Skeletal muscle tissue (tissue), 3 donors: ENCODE measurements at regions not wholly inside any gene's neighbourhood (a gene's known extent, or its start where the extent isn't known, plus 50 kb on each side); places are given as distances from the start of the nearest gene placed in this dataset.

Experiments
- H3K27ac ChIP-seq: one replicate; pipeline ENCODE4 v1.7.0; 2013; ENCODE audit warnings: mild to moderate bottlenecking, low read depth, low read length, inconsistent platforms
- H3K27me3 ChIP-seq, 3 donors: one replicate each; pipeline ENCODE4 v1.7.0; 2013; ENCODE audit warnings: low read length in 3 of 3; ENCODE audit not compliant: control insufficient read depth in 3 of 3, insufficient read depth in 3 of 3
- H3K36me3 ChIP-seq, 3 donors: one replicate each; pipeline ENCODE4 v1.7.0; 2013; ENCODE audit warnings: low read length in 3 of 3; ENCODE audit not compliant: control insufficient read depth in 3 of 3, insufficient read depth in 3 of 3
- H3K4me1 ChIP-seq, 3 donors: one replicate each; pipeline ENCODE4 v1.7.0; 2013; ENCODE audit warnings: low read length in 3 of 3, mild to moderate bottlenecking in 3 of 3; ENCODE audit not compliant: control insufficient read depth in 3 of 3, insufficient read depth in 3 of 3
- H3K4me3 ChIP-seq, 3 donors: one replicate each; pipeline ENCODE4 v1.7.0; 2013; ENCODE audit warnings: low read length in 3 of 3
- H3K9ac ChIP-seq, 3 donors: one replicate each; pipeline ENCODE4 v1.7.0; 2013; ENCODE audit warnings: low read length in 3 of 3, mild to moderate bottlenecking in 3 of 3, moderate library complexity in 2 of 3, low read depth in 1 of 3
- H3K9me3 ChIP-seq, 3 donors: one replicate each; pipeline ENCODE4 v1.7.0; 2013; ENCODE audit warnings: low read length in 3 of 3; ENCODE audit not compliant: control insufficient read depth in 3 of 3
- donor health status: Osteomylitis.

DNA sequence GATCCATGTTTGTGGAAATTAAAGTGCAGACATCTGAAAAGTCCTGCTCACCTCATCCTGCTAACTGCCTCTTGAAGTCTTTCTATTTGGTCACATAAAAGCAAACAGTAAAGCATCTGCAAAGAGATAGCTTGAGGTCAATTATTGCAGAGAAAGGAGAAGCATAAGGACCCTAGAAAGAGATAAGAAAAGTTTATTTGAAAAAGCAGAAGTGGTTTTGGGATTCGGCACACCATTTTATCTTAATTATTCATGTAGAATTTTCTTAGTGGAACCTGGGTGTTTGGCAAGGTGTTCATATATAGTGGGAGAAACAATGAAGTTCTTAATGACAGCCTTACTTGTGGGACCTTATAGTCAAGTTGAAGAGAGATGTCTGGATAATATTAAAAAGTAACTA is 280.8 kb downstream of the CENPW start:
- no peaks in the 10 kb centered on the region for H3K27me3 ChIP-seq
- no peak overlapping the region for H3K4me3 ChIP-seq
- no peaks in the 10 kb centered on the region for H3K36me3 ChIP-seq
- no peak overlapping the region for H3K9ac ChIP-seq
- H3K27ac ChIP-seq = no peak overlapping the region
- H3K9me3 ChIP-seq = no peaks in the 10 kb centered on the region
- no peaks in the 10 kb centered on the region for H3K4me1 ChIP-seq

DNA sequence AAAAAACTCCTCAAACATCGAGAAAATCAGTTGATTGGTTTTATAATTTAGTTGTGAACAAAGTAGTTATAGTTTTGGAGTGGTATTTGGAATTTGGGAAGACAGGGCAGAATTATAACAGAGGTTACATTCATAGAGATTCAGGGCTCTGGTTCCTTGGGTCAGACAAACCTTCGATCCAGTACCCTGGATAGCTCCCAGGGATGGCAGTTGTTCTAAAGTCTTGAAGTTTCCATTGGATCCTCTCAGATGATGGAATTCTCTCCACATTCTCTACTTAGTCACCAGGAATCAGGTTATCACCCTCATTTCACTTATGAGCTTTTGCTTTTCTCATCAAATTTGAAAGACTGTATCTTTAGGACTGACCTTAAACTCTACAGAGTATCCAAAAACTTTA is 285.1 kb downstream of the CENPW start:
- no peaks in the 10 kb centered on the region for H3K36me3 ChIP-seq
- no peak overlapping the region for H3K9ac ChIP-seq
- no peaks in the 10 kb centered on the region for H3K9me3 ChIP-seq
- H3K27ac ChIP-seq = no peak overlapping the region
- H3K27me3 ChIP-seq = no peaks in the 10 kb centered on the region
- H3K4me1 ChIP-seq = no peaks in the 10 kb centered on the region
- H3K4me3 ChIP-seq = no peak overlapping the region

DNA sequence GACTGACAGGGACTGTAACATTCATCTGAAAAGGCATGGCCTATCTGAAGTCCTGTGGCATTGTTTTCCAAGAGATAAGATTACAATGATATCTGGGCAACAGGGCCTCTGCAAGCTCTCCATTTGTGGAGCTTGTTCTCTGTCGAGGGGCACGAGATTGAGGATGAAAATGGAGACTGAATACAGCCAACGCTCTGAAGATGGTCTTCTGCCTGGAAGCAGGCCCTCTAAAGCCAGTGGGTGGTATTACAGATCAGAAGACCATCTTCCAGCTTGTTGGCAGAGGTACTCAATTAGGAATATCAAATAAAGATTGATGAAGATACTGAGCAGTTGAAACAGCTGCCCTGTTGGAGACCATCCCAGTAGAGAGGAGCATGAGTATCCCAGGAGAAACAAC is 288.2 kb downstream of the CENPW start:
- Histone ChIP-seq H3K27me3 (no peaks in the 10 kb centered on the region), H3K27ac (no peak overlapping the region), H3K9me3 (no peaks in the 10 kb centered on the region), H3K4me1 (no peaks in the 10 kb centered on the region), H3K36me3 (no peaks in the 10 kb centered on the region), H3K9ac (no peak overlapping the region), H3K4me3 (no peak overlapping the region)

DNA sequence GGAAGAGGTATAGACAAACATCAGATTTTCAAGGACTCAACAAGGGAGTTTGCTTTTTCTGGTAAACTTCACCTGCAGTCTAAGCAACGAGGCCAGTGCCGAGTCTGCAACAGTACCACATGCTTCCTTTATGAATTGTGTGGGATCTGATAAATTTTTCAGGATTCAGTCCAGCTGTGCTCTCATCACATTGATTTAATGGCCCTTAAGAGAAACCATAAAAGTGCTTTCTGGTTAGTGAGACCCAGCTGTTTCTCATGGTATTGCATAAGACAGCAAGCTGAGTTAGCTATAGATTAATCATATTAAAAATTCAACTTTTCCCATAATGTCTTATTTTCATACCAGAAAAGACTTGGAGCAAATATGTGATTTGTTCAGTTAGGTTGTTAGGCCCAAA is 291.4 kb downstream of the CENPW start:
- no peaks in the 10 kb centered on the region for H3K36me3 ChIP-seq
- no peaks in the 10 kb centered on the region for H3K9me3 ChIP-seq
- H3K9ac ChIP-seq = no peak overlapping the region
- no peak overlapping the region for H3K4me3 ChIP-seq
- no peaks in the 10 kb centered on the region for H3K4me1 ChIP-seq
- no peak overlapping the region for H3K27ac ChIP-seq
- H3K27me3 ChIP-seq = no peaks in the 10 kb centered on the region

DNA sequence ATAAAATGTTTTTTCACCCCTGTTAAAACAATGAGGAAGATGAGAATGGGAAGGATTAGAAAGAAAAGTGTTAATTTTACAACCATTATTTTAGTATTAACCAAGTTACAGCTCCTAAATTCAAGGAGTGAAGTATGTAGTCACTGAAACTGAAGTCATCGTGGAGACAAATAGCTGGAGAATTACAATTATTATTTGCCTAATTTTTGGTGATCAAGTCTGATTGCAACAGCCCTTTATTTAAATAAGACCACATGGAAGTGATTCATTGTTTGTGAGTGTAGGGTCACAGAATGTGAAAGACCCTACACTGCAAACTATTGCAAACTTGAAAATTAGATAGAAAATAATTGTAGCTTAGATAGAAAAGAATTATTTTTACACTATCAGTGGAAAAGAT is 292.4 kb downstream of the CENPW start:
- no peaks in the 10 kb centered on the region for H3K4me1 ChIP-seq
- no peaks in the 10 kb centered on the region for H3K36me3 ChIP-seq
- H3K27ac ChIP-seq = no peak overlapping the region
- H3K9me3 ChIP-seq = no peaks in the 10 kb centered on the region
- H3K9ac ChIP-seq = no peak overlapping the region
- no peaks in the 10 kb centered on the region for H3K27me3 ChIP-seq
- H3K4me3 ChIP-seq = no peak overlapping the region

DNA sequence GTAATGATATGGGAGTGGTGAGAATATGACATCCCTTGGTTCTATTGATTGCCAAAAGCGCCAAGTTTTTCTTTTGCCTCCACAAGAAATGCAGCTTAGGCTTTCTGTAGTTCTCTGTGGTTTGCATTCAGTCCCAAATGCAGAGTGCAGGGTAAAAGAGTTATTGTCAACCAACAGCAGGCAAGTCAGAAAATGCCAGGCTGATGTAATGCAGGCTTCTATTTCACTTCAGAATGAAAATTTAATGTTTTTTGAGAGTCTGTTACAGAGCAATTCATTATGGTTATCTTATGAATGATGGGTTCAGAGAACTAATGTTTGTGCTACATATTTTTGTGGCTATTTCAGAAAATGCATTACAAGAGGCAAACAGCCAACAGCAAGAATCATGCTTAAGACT is 293.5 kb downstream of the CENPW start:
- no peaks in the 10 kb centered on the region for H3K4me1 ChIP-seq
- no peak overlapping the region for H3K4me3 ChIP-seq
- H3K9me3 ChIP-seq = no peaks in the 10 kb centered on the region
- no peak overlapping the region for H3K9ac ChIP-seq
- H3K36me3 ChIP-seq = no peaks in the 10 kb centered on the region
- H3K27me3 ChIP-seq = no peaks in the 10 kb centered on the region
- H3K27ac ChIP-seq = no peak overlapping the region

DNA sequence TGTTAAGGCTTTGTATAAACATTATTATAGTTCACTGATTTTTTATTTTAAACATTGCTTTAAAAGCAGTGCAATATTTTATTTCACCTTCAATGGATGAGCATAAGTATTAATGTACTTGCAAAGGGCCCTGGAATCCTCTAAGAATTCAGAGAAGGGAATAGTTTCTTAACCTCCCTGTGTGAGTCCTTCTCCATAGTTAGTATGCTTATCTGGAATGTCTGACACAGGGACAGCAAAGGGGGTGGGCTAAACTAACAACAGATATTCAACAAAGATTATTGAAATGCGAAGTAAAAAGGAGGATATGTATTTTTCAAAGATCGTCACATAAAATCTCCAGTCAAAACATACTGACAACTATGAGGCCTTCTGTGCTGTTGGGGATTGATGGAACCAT is 300.4 kb downstream of the CENPW start:
- no peaks in the 10 kb centered on the region for H3K9me3 ChIP-seq
- H3K9ac ChIP-seq = no peak overlapping the region
- H3K4me3 ChIP-seq = no peak overlapping the region
- no peak overlapping the region for H3K27ac ChIP-seq
- no peaks in the 10 kb centered on the region for H3K27me3 ChIP-seq
- H3K36me3 ChIP-seq = no peaks in the 10 kb centered on the region
- no peaks in the 10 kb centered on the region for H3K4me1 ChIP-seq

DNA sequence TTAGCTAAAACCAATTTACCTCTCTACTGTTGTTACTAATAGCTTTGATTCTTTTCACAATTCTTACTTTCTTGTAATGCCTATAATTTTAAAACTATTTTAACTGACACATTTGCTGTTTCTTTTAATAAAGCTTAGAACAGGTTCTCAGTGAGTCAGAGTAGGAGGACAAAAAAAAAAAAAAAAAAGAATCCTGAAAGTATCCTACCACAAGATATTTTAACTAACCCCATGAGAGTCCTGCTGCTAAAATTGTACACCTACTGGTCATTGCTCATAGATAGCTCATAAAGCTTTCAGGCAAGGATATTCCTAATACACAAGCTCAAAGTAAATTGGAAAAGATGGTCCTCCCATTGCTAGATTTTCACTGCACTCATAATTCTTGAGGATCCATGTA is 301.0 kb downstream of the CENPW start:
- Histone ChIP-seq H3K27me3 (no peaks in the 10 kb centered on the region), H3K36me3 (no peaks in the 10 kb centered on the region), H3K27ac (no peak overlapping the region), H3K4me1 (no peaks in the 10 kb centered on the region), H3K9me3 (peaks cover 0 to under 1% (median 0%) of the 10 kb centered on the region in 3 donors), H3K9ac (no peak overlapping the region), H3K4me3 (no peak overlapping the region)

DNA sequence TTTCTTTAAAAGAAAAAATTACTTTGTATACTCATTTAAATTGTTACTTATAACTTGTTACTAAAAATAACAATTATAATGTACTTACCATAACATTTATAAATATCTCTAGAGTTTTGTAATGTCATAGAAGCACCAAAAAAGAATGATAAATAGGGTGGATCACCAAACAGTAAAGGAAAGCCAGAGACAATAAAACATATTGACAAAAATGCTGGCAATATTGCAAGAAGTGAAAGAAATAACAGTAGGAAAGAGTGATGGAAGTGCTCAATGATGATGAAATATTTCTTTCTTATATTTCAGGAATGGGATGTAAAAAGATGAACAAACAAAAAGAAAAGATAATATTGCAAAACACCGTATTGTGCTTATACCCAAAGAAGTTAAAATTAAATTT is 301.7 kb downstream of the CENPW start:
- H3K9me3 ChIP-seq = peaks cover 0 to 2% (median 0%) of the 10 kb centered on the region in 3 donors
- H3K27ac ChIP-seq = no peak overlapping the region
- H3K4me3 ChIP-seq = no peak overlapping the region
- no peaks in the 10 kb centered on the region for H3K27me3 ChIP-seq
- H3K36me3 ChIP-seq = no peaks in the 10 kb centered on the region
- H3K9ac ChIP-seq = no peak overlapping the region
- H3K4me1 ChIP-seq = no peaks in the 10 kb centered on the region

DNA sequence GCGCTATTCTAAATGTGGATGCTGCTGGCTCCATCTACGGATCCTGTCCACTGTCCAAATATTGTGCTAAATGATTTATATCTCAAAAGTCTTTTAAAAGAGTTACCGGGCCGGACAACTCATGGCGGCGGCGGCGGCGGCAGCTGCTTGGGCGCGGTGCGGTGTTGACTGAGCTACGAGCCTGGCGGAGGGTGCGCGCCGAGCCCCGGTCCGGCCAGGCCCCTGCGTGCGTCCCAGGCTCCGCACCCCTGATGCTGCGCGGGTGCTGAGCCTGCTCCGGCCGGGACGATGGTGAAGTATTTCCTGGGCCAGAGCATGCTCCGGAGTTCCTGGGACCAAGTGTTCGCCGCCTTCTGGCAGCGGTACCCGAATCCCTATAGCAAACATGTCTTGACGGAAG is 303.4 kb downstream of the CENPW start:
- H3K36me3 ChIP-seq = no peaks in the 10 kb centered on the region
- no peak overlapping the region for H3K9ac ChIP-seq
- no peak overlapping the region for H3K4me3 ChIP-seq
- H3K9me3 ChIP-seq = peaks cover 0 to 2% (median 0%) of the 10 kb centered on the region in 3 donors
- no peak overlapping the region for H3K27ac ChIP-seq
- no peaks in the 10 kb centered on the region for H3K4me1 ChIP-seq
- no peaks in the 10 kb centered on the region for H3K27me3 ChIP-seq

DNA sequence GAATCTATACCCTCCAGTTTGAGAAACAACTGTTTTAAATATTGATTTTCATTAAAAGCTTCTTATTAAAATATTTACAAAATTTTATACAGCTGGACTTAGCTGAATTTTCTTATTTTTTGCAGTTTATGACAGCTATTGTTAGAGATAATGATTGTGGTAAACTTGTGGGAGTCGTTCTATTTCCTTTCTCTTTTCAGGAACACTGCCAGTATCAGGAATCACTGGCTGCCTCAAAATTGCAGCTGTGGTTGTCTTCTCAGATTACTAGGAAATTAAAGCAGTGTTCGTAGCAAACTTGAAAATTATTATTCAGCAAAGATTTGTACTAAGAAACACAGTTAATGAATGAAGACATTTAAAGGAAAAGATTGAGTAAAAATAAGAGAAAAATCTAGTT is 311.0 kb downstream of the CENPW start:
- Histone ChIP-seq H3K4me3 (no peak overlapping the region), H3K9me3 (peaks cover 0 to 1% (median 0%) of the 10 kb centered on the region in 3 donors), H3K36me3 (no peaks in the 10 kb centered on the region), H3K27me3 (no peaks in the 10 kb centered on the region), H3K27ac (no peak overlapping the region), H3K9ac (no peak overlapping the region), H3K4me1 (no peaks in the 10 kb centered on the region)
